Ishikawa (cell line): ENCODE measurements at regions not wholly inside any gene's neighbourhood (a gene's known extent, or its start where the extent isn't known, plus 50 kb on each side); places are given as distances from the start of the nearest gene placed in this dataset.

Experiments
- CEBPB ChIP-seq: IDR thresholded peaks from 2 replicates; pipeline ENCODE4 v1.6.1; 2012
- CREB1 ChIP-seq: IDR thresholded peaks from 2 replicates; pipeline ENCODE4 v1.6.1; 2012; ENCODE audit warnings: low read depth
- EGR1 ChIP-seq: IDR thresholded peaks from 2 replicates; pipeline ENCODE4 v1.6.1; 2012
- EP300 ChIP-seq: IDR thresholded peaks from 2 replicates; pipeline ENCODE4 v1.6.1; 2012; ENCODE audit warnings: borderline replicate concordance
- FOXM1 ChIP-seq: IDR thresholded peaks from 2 replicates; pipeline ENCODE4 v1.6.1; 2012; ENCODE audit warnings: low read depth, borderline replicate concordance
- MAX ChIP-seq: IDR thresholded peaks from 2 replicates; pipeline ENCODE4 v1.6.1; 2012
- NFIC ChIP-seq: IDR thresholded peaks from 2 replicates; pipeline ENCODE4 v1.6.1; 2012
- RAD21 ChIP-seq: IDR thresholded peaks from 2 replicates; pipeline ENCODE4 v1.6.1; 2012; ENCODE audit warnings: low read depth
- REST ChIP-seq: IDR thresholded peaks from 2 replicates; pipeline ENCODE4 v1.6.1; 2012; ENCODE audit warnings: low read depth, mild to moderate bottlenecking
- TAF1 ChIP-seq: IDR thresholded peaks from 2 replicates; pipeline ENCODE4 v1.6.1; 2012; ENCODE audit warnings: low read depth, mild to moderate bottlenecking
- TCF12 ChIP-seq: IDR thresholded peaks from 2 replicates; pipeline ENCODE4 v1.6.1; 2012; ENCODE audit warnings: low read depth
- TEAD4 ChIP-seq: IDR thresholded peaks from 2 replicates; pipeline ENCODE4 v1.6.1; 2012

DNA sequence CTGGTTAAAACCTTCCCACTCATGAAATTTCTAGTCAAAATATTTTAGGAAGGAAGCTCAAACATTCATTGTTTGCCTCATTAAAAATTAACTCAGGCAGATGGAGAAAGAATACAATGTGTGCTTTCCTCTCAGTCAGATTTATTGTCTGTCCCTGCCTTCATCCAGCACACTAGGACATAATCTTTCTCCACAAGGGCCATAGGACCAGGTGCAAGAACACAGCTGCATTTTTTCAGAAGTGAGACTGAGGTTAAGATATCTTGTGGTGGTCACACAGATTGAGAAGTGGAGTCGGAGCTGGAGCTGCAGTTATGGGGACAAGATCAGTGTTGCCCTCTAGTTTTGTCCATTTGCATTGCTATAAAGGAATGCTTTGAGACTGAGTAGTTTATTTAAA is 666.3 kb downstream of the CCSER2 start:
- no peak for TF ChIP-seq EGR1
- no peak for TF ChIP-seq NFIC
- TF ChIP-seq TEAD4 = no peak
- TF ChIP-seq CEBPB = no peak
- no peak for TF ChIP-seq TAF1
- TF ChIP-seq MAX = no peak
- TF ChIP-seq REST = no peak
- no peak for TF ChIP-seq CREB1
- TF ChIP-seq RAD21 = no peak
- TF ChIP-seq EP300 = no peak
- no peak for TF ChIP-seq TCF12
- TF ChIP-seq FOXM1 = no peak
